GM12873 (cell line): ENCODE measurements at regions not wholly inside any gene's neighbourhood (a gene's known extent, or its start where the extent isn't known, plus 50 kb on each side); places are given as distances from the start of the nearest gene placed in this dataset.

ENCODE experiments used
- CTCF ChIP-seq: IDR thresholded peaks from 2 replicates; pipeline ENCODE4 v1.5.1; 2012; ENCODE audit warnings: low read depth, mild to moderate bottlenecking, moderate library complexity, low read length, control low read depth; ENCODE audit not compliant: insufficient read depth; ENCODE audit errors: missing control alignments

GRCh38 chr5:121525706-121526105 lies 326.0 kb upstream of the FTMT start:
- TF ChIP-seq CTCF = no peak

GRCh38 chr5:121526908-121527307 lies 324.8 kb upstream of the FTMT start:
- TF ChIP-seq CTCF = no peak

DNA sequence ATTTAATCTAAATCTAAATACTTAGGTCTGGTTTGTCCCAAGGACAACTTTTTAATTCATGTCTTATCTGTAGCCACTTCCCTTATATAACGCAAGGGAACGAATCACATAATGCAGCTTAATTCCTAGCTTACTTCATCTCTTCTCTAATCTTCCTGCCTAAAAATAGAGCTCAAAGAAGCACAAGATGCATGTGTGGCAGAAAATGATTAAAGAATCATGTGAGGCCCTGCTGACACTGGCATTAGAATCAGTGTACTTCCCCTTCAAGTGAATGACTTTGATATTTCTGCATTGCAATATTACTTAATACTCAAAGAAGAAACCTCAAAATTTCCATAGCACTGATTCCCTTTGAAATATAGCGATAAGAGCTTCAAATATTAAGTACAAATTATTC lies 317.9 kb upstream of the FTMT start:
- TF ChIP-seq CTCF = no peak

DNA sequence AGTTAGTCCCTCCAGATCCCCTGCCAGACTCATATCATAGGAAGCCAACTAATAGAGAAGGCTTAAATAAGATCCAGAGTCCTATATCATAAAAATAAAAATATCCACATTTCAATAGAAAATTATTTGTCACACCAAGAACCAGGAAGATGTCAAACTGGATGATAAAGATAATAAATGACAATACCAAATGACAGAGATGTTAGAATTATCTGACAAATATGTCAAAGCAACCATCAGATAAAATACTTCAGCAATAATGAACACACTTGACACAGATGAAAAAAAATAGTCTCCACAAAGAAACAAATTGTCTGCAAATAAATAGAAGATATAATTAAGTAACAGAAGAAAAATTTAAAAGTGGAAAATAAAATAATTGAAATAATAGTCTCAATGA lies 300.7 kb upstream of the FTMT start:
- TF ChIP-seq CTCF = no peak

- TF ChIP-seq CTCF = no peak
Observed at GRCh38 chr5:121559832-121560231, 291.9 kb upstream of the FTMT start.

- TF ChIP-seq CTCF = no peak
Observed at GRCh38 chr5:121572061-121572460, 279.6 kb upstream of the FTMT start.

DNA sequence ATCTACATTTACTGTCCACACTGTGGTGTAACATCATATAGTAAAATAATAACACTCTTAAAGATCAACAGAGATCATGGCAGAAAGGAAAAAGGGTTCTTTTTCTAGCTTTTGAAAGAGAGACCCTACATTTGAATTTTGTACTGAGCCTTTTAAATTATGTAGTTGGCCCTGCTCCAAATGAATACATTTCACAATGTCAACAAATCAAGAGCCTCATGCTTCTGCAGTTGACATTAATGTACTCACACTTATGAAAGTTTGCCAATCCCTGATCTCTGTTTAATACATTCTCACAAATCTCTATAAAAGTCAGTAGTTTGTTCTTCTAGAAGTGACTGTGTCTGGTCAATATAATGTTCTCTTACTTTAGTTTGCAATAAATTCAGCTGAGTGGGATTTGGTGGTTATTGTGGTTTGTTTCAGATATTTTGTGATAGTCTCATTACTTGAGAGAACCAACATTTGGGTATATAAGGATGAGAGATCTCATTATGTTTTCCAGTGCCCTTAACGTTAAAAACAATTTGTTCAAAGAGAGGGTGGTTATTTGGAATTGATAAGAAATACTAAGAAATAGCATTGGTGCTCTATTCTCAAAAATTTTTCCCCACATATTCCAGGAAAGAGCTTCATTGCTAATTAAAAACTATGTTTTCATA lies 277.8 kb upstream of the FTMT start:
- TF ChIP-seq CTCF = no peak
